Mucosa of descending colon (tissue), 3 donors: ENCODE measurements at regions not wholly inside any gene's neighbourhood (a gene's known extent, or its start where the extent isn't known, plus 50 kb on each side); places are given as distances from the start of the nearest gene placed in this dataset.

Experiments used
- ATAC-seq: fragments of 200-7000 bp; cut with Tn5 transposase; one replicate; pipeline ENCODE4 v1.9.1; 2020; ENCODE audit warnings: mild to moderate bottlenecking, moderate library complexity
- DNase-seq, 3 donors: peaks; one replicate each; pipeline ENCODE4 v3.0.0-alpha.2; 2020
- H3K36me3 ChIP-seq: fragments of 200-600 bp; one replicate; pipeline ENCODE4 v1.8.0; 2021; ENCODE audit warnings: low read depth, mild to moderate bottlenecking
- H3K4me1 ChIP-seq: fragments of 200-600 bp; one replicate; pipeline ENCODE4 v1.8.0; 2021; ENCODE audit warnings: low read depth, mild to moderate bottlenecking
- H3K4me3 ChIP-seq: fragments of 200-600 bp; one replicate; pipeline ENCODE4 v1.8.0; 2021; ENCODE audit warnings: mild to moderate bottlenecking
- H3K9me3 ChIP-seq: fragments of 200-600 bp; one replicate; pipeline ENCODE4 v1.8.0; 2021; ENCODE audit warnings: mild to moderate bottlenecking
- CTCF ChIP-seq: fragments of 200-600 bp; IDR thresholded peaks from one replicate; pipeline ENCODE4 v1.8.0; 2022; ENCODE audit warnings: antibody characterized with exemption, mild to moderate bottlenecking
- intact Hi-C, 2 donors: fragments of 100-400 bp; cut with DNase I in 1 of 2; cut with micrococcal nuclease in 1 of 2; formaldehyde crosslinking; loops; one replicate each; pipeline versions ENCODE4 v1.11.0 to v1.11.1; 2022; cut with DNase I, micrococcal nuclease
- donor health status: DM: no; HTN: no; CAD: no; lungs with moderate emphysema.
- donor health status: DM: no; HTN: no; CAD: no.
- donor health status: DM: no; HTN: yes; CAD: no.

- ATAC-seq (no peak), DNase-seq (no peak)
- H3K4me3 ChIP-seq: no peak overlapping the region
- intact Hi-C loops: no loop called here
- H3K4me1 ChIP-seq: no peaks in the 10 kb centered on the region
- H3K36me3 ChIP-seq: no peaks in the 10 kb centered on the region
- TF ChIP-seq CTCF: no peak
- H3K9me3 ChIP-seq: no peaks in the 10 kb centered on the region
These were observed 377.1 kb upstream of the MEIS1 start for GRCh38 chr2:66057844-66058243.

GRCh38 chr2:66050392-66050791, 384.5 kb upstream of the MEIS1 start:
- no peaks in the 10 kb centered on the region for H3K4me1 ChIP-seq
- no peak overlapping the region for H3K4me3 ChIP-seq
- no peak for TF ChIP-seq CTCF
- intact Hi-C loops: no loop called here
- ATAC-seq (no peak), DNase-seq (no peak)
- no peaks in the 10 kb centered on the region for H3K36me3 ChIP-seq
- no peaks in the 10 kb centered on the region for H3K9me3 ChIP-seq

- Histone ChIP-seq H3K4me1 (no peaks in the 10 kb centered on the region), H3K36me3 (no peaks in the 10 kb centered on the region)
These were observed 386.3 kb upstream of the MEIS1 start for GRCh38 chr2:66048667-66049066.

GRCh38 chr2:66041902-66042657, 392.8 kb upstream of the MEIS1 start:
- Histone ChIP-seq H3K4me1 (no peaks in the 10 kb centered on the region), H3K36me3 (no peaks in the 10 kb centered on the region), H3K4me3 (no peak overlapping the region), H3K9me3 (no peaks in the 10 kb centered on the region)
- ATAC-seq (no peak), DNase-seq (no peak)
- intact Hi-C loops: no loop called here
- TF ChIP-seq CTCF: no peak

More at GRCh38 chr2:66048667-66049066, 386.3 kb upstream of the MEIS1 start:
- TF ChIP-seq CTCF: no peak
- Histone ChIP-seq H3K9me3 (no peaks in the 10 kb centered on the region), H3K4me3 (no peak overlapping the region)
- intact Hi-C loops: no loop called here
- no peak for ATAC-seq
- DNase-seq: no peak

- ATAC-seq: no peak
- no peaks in the 10 kb centered on the region for H3K9me3 ChIP-seq
- TF ChIP-seq CTCF: no peak
- H3K4me3 ChIP-seq: no peak overlapping the region
- H3K4me1 ChIP-seq: no peaks in the 10 kb centered on the region
- H3K36me3 ChIP-seq: no peaks in the 10 kb centered on the region
- intact Hi-C loops: no loop called here
- no peak for DNase-seq
These were observed 398.0 kb upstream of the MEIS1 start for GRCh38 chr2:66036948-66037347.
